Fibroblast of upper back skin (primary cell): ENCODE measurements at regions not wholly inside any gene's neighbourhood (a gene's known extent, or its start where the extent isn't known, plus 50 kb on each side); places are given as distances from the start of the nearest gene placed in this dataset.
A peak's percentile ranks its signal among the peaks of the same experiment; 100 is the strongest.

Experiments
- DNase-seq: peaks from one replicate; pipeline ENCODE4 v3.0.0-alpha.2; 2013

GRCh38 chr7:41520445-41520844, 182.4 kb downstream of the INHBA start:
- no peak for DNase-seq

- DNase-seq: no peak
These were observed 185.1 kb downstream of the INHBA start for GRCh38 chr7:41517771-41518170.

GRCh38 chr7:41508755-41509154, 194.1 kb downstream of the INHBA start:
- DNase-seq: no peak

- no peak for DNase-seq
These were observed 195.1 kb downstream of the INHBA start for GRCh38 chr7:41507686-41508268.

GRCh38 chr7:41504214-41504980, 198.5 kb downstream of the INHBA start:
- peak; percentile 33 for DNase-seq

- DNase-seq: peak; percentile 52
These were observed 199.5 kb downstream of the INHBA start for GRCh38 chr7:41503438-41503837.

- DNase-seq: no peak
These were observed 201.4 kb downstream of the INHBA start for GRCh38 chr7:41501466-41501865.

- DNase-seq: peak; percentile 28
These were observed 201.9 kb downstream of the INHBA start for GRCh38 chr7:41501006-41501405.

- DNase-seq: no peak
These were observed 210.3 kb downstream of the INHBA start for GRCh38 chr7:41492603-41493002.

- no peak for DNase-seq
These were observed 210.9 kb downstream of the INHBA start for GRCh38 chr7:41491883-41492471.

- DNase-seq: peak; percentile 40
These were observed 211.6 kb downstream of the INHBA start for GRCh38 chr7:41491308-41491707.

GRCh38 chr7:41489885-41490284, 213.0 kb downstream of the INHBA start:
- DNase-seq: no peak

GRCh38 chr7:41487229-41487940, 215.5 kb downstream of the INHBA start:
- no peak for DNase-seq

GRCh38 chr7:41481353-41481752, 221.5 kb downstream of the INHBA start:
- peak; percentile 46 for DNase-seq

GRCh38 chr7:41478187-41478586, 224.7 kb downstream of the INHBA start:
- no peak for DNase-seq

- DNase-seq: no peak
These were observed 226.5 kb downstream of the INHBA start for GRCh38 chr7:41476460-41476803.

GRCh38 chr7:41475801-41476459, 227.0 kb downstream of the INHBA start:
- no peak for DNase-seq

GRCh38 chr7:41472427-41473125, 230.3 kb downstream of the INHBA start:
- peak; percentile 51 for DNase-seq

GRCh38 chr7:41470081-41470480, 232.8 kb downstream of the INHBA start:
- DNase-seq: no peak

- DNase-seq: no peak
These were observed 235.3 kb downstream of the INHBA start for GRCh38 chr7:41467596-41467995.

GRCh38 chr7:41466760-41467384, 236.0 kb downstream of the INHBA start:
- no peak for DNase-seq

- no peak for DNase-seq
These were observed 237.3 kb downstream of the INHBA start for GRCh38 chr7:41465571-41465970.
